Lower leg skin (tissue), 4 donors: ENCODE measurements at regions not wholly inside any gene's neighbourhood (a gene's known extent, or its start where the extent isn't known, plus 50 kb on each side); places are given as distances from the start of the nearest gene placed in this dataset.

ENCODE experiments used
- DNase-seq, 2 donors: peaks; one replicate each; pipeline ENCODE4 v3.0.0-alpha.2; 2019; ENCODE audit warnings: low spot score in 2 of 2
- H3K4me3 ChIP-seq: fragments of 200-600 bp; sonication (generic); 2 replicates; pipeline ENCODE4 v1.5.1; 2017; ENCODE audit warnings: mild to moderate bottlenecking, low read depth; ENCODE audit not compliant: poor library complexity, severe bottlenecking
- CTCF ChIP-seq, 3 donors: fragments of 450-650 bp; IDR thresholded peaks; one replicate each; pipeline ENCODE4 v1.5.1; 2016; ENCODE audit warnings: antibody characterized with exemption in 3 of 3, mild to moderate bottlenecking in 3 of 3, moderate library complexity in 2 of 3
- POLR2A ChIP-seq, 2 donors: fragments of 450-650 bp; IDR thresholded peaks; one replicate each; pipeline ENCODE4 v1.6.1; 2016 to 2017; ENCODE audit warnings: antibody characterized with exemption in 2 of 2, mild to moderate bottlenecking in 1 of 2, moderate library complexity in 1 of 2
- WGBS, 2 donors: methylation state at CpG; one replicate each; pipeline ENCODE4 v1.1.5; 2018; 5-methylcytosine and 5-hydroxymethylcytosine counted together
- intact Hi-C: fragments of 100-400 bp; cut with DNase I; formaldehyde crosslinking; loops from one replicate; pipeline ENCODE4 v1.15.0; 2023; ENCODE audit warnings: low total_unique reads

GRCh38 chr4:14117575-14118238 lies 490.2 kb upstream of the BOD1L1 start:
- 70 to 76% methylated on average over 3 of the region's 3 CpGs for WGBS, 2 donors
- intact Hi-C loops, result no loop called here
- H3K4me3 ChIP-seq, result no peak overlapping the region
- DNase-seq, result no peak
- TF ChIP-seq CTCF (IDR thresholded peaks at IDR 0.05) (no peak), POLR2A (IDR thresholded peaks at IDR 0.05) (no peak)

DNA sequence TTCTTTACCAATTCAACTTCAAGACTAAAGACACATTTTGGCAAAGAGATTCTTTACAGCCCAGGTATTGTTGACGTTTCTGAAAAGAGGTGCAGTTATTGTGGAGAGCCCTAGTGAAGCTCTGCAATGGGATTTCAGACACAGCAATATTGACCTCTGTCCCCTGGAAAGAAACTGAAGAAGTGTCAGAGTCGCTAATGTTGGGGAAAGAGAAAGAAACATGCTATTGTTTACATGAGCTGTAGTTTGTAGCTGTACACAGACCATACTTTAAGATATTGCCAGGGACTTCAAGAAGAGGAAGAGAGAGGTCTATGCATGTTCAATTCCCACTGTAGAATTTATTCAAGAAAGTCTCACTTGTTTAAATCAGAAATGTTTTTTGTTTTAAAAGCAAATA lies 497.3 kb upstream of the BOD1L1 start:
- TF ChIP-seq CTCF (IDR thresholded peaks at IDR 0.05), result no peak
- TF ChIP-seq POLR2A (IDR thresholded peaks at IDR 0.05), result no peak
- DNase-seq, result no peak
- intact Hi-C loops, result no loop called here
- H3K4me3 ChIP-seq, result no peak overlapping the region
- WGBS, 2 donors, result 52 to 60% methylated on average over 2 of the region's 2 CpGs

GRCh38 chr4:14125375-14126129 lies 498.0 kb upstream of the BOD1L1 start:
- intact Hi-C loops, result no loop called here
- 42 to 43% methylated on average over 1 of the region's 1 CpG for WGBS, 2 donors
- no peak overlapping the region for H3K4me3 ChIP-seq
- DNase-seq, result no peak
- TF ChIP-seq POLR2A (IDR thresholded peaks at IDR 0.05) (no peak), CTCF (IDR thresholded peaks at IDR 0.05) (no peak)

DNA sequence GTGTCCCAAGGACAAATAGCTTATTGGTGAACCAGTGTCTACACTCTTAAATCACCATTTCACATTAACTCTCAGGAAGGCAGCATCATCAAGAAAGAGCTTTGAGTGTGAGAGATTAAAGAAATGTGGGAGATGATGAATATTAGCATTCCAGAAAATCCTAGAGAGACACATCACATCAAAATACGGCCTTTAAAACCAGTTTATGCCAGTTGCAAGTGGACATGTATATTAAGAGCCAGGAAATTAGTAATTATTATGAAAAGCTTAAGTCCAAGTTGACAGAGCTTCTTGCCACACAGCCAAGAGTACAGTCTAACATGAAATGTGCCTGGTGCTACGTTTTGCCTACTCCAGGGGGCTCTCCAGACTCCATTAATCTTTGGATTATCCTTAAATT lies 503.0 kb upstream of the BOD1L1 start:
- 38 to 65% methylated on average over 2 of the region's 2 CpGs for WGBS, 2 donors
- intact Hi-C loops, result no loop called here
- TF ChIP-seq POLR2A (IDR thresholded peaks at IDR 0.05) (no peak), CTCF (IDR thresholded peaks at IDR 0.05) (no peak)
- H3K4me3 ChIP-seq, result no peak overlapping the region
- DNase-seq, result no peak

- 61% methylated on average over 1 of the region's 1 CpG for WGBS, 2 donors
- intact Hi-C loops, result no loop called here
- DNase-seq, result no peak
- H3K4me3 ChIP-seq, result no peak overlapping the region
- TF ChIP-seq CTCF (IDR thresholded peaks at IDR 0.05) (no peak), POLR2A (IDR thresholded peaks at IDR 0.05) (no peak)
These were observed 503.8 kb upstream of the BOD1L1 start for GRCh38 chr4:14131335-14131734.
